ENCODE measurements at regions not wholly inside any gene's neighbourhood (a gene's known extent, or its start where the extent isn't known, plus 50 kb on each side); places are given as distances from the start of the nearest gene placed in this dataset.
"Not testable (repeated sequence)": the region's sequence is repeated elsewhere in the genome, so short reads cannot be mapped to it uniquely, and the experiment has no call there.

DNA sequence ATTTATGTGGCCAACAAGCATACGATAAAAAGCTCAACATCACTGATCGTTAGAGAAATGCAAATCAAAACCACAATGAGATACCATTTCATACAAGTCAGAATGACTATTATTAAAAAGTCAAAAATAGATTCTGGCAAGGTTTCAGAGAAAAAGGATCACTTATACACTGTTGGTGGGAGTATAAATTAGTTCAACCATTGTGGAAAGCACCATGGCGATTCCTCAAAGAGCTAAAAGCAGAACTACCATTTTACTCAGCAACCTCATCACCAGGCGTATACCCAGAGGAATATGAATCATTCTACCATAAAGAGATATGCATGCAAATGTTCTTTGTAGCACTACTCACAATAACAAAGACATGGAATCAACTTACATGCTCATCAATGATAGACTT lies 478.7 kb upstream of the GALNTL6 start:
- Histone ChIP-seq H4K20me1 (ENCODE audit: insufficient read depth, low read length) (no peaks in the 10 kb centered on the region), H3K4me1 (ENCODE audit: insufficient read depth, low read length) (no peaks in the 10 kb centered on the region), H3K9ac (ENCODE audit: low read length) (no peak overlapping the region), H3K36me3 (ENCODE audit: insufficient read depth, low read length) (no peaks in the 10 kb centered on the region), H3K9me3 (ENCODE audit: insufficient read depth, low read depth, low read length) (no peaks in the 10 kb centered on the region), H2AFZ (ENCODE audit: low read depth, low read length) (no peak overlapping the region), H3K4me3 (ENCODE audit: insufficient read depth, low read depth, low read length) (no peak overlapping the region), H3K79me2 (ENCODE audit: insufficient read depth, low read length) (no peaks in the 10 kb centered on the region), H3K27ac (ENCODE audit: low read depth, low read length) (no peak overlapping the region), H3K4me2 (ENCODE audit: low read length) (no peak overlapping the region), H3K27me3 (ENCODE audit: insufficient read depth, low read length) (no peaks in the 10 kb centered on the region)
- TF ChIP-seq, protein P1, sequence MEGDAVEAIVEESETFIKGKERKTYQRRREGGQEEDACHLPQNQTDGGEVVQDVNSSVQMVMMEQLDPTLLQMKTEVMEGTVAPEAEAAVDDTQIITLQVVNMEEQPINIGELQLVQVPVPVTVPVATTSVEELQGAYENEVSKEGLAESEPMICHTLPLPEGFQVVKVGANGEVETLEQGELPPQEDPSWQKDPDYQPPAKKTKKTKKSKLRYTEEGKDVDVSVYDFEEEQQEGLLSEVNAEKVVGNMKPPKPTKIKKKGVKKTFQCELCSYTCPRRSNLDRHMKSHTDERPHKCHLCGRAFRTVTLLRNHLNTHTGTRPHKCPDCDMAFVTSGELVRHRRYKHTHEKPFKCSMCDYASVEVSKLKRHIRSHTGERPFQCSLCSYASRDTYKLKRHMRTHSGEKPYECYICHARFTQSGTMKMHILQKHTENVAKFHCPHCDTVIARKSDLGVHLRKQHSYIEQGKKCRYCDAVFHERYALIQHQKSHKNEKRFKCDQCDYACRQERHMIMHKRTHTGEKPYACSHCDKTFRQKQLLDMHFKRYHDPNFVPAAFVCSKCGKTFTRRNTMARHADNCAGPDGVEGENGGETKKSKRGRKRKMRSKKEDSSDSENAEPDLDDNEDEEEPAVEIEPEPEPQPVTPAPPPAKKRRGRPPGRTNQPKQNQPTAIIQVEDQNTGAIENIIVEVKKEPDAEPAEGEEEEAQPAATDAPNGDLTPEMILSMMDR (IDR thresholded peaks at IDR 0.05; ENCODE audit: insufficient read depth, low read depth, low read length), result no peak
- TF ChIP-seq EZH2 (IDR thresholded peaks at IDR 0.05; ENCODE audit: insufficient read depth, low read length), result no peak
- Mint-ChIP-seq H3K4me3 (ENCODE audit: unreplicated experiment) (no peak overlapping the region), H3K27ac (ENCODE audit: unreplicated experiment) (no peak overlapping the region), H3K9me3 (ENCODE audit: unreplicated experiment) (peaks cover 6% of the 10 kb centered on the region), H3K27me3 (ENCODE audit: low read depth, unreplicated experiment) (no peaks in the 10 kb centered on the region), H3K4me1 (ENCODE audit: low read depth, unreplicated experiment) (no peaks in the 10 kb centered on the region), H3K36me3 (ENCODE audit: low read depth, unreplicated experiment) (no peaks in the 10 kb centered on the region)
- FAIRE-seq, result no peak
- DNase-seq (ENCODE audit: low read depth), result no peak

DNA sequence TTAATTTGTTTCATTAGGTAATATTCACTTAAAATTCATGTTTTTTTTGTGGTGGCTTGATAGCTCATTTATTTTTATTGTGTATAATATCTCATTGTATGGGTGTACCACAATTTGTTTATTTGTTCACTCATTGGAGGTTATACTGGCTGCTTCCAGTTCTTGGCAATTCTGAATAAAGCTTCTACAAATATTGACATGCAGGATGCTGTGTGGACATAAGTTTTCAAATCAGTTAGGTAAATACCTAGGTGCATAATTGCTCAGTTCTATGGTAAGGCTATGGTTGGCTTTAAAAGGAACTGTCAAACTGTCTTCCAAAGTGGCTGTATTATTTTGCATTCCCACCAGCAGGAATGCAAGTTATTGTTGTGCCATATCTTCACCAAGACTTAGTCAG lies 504.5 kb upstream of the GALNTL6 start:
- H3K4me2 ChIP-seq (ENCODE audit: low read length), result no peak overlapping the region
- no peaks in the 10 kb centered on the region for H3K4me1 Mint-ChIP-seq (ENCODE audit: low read depth, unreplicated experiment)
- H3K27me3 ChIP-seq (ENCODE audit: insufficient read depth, low read length), result no peaks in the 10 kb centered on the region
- no peak overlapping the region for H3K4me3 ChIP-seq (ENCODE audit: insufficient read depth, low read depth, low read length)
- FAIRE-seq, result no peak
- H3K36me3 Mint-ChIP-seq (ENCODE audit: low read depth, unreplicated experiment), result no peaks in the 10 kb centered on the region
- H3K27me3 Mint-ChIP-seq (ENCODE audit: low read depth, unreplicated experiment), result peaks cover 2% of the 10 kb centered on the region
- no peak overlapping the region for H2AFZ ChIP-seq (ENCODE audit: low read depth, low read length)
- H3K79me2 ChIP-seq (ENCODE audit: insufficient read depth, low read length), result no peaks in the 10 kb centered on the region
- no peak overlapping the region for H3K27ac Mint-ChIP-seq (ENCODE audit: unreplicated experiment)
- DNase-seq (ENCODE audit: low read depth), result no peak
- no peak overlapping the region for H3K9ac ChIP-seq (ENCODE audit: low read length)
- no peaks in the 10 kb centered on the region for H3K4me1 ChIP-seq (ENCODE audit: insufficient read depth, low read length)
- no peaks in the 10 kb centered on the region for H3K36me3 ChIP-seq (ENCODE audit: insufficient read depth, low read length)
- H3K27ac ChIP-seq (ENCODE audit: low read depth, low read length), result no peak overlapping the region
- TF ChIP-seq, protein P1 (IDR thresholded peaks at IDR 0.05; ENCODE audit: insufficient read depth, low read depth, low read length), result no peak
- TF ChIP-seq EZH2 (IDR thresholded peaks at IDR 0.05; ENCODE audit: insufficient read depth, low read length), result no peak
- H3K4me3 Mint-ChIP-seq (ENCODE audit: unreplicated experiment), result no peak overlapping the region
- no peaks in the 10 kb centered on the region for H3K9me3 ChIP-seq (ENCODE audit: insufficient read depth, low read depth, low read length)
- no peaks in the 10 kb centered on the region for H4K20me1 ChIP-seq (ENCODE audit: insufficient read depth, low read length)
- H3K9me3 Mint-ChIP-seq (ENCODE audit: unreplicated experiment), result no peaks in the 10 kb centered on the region

DNA sequence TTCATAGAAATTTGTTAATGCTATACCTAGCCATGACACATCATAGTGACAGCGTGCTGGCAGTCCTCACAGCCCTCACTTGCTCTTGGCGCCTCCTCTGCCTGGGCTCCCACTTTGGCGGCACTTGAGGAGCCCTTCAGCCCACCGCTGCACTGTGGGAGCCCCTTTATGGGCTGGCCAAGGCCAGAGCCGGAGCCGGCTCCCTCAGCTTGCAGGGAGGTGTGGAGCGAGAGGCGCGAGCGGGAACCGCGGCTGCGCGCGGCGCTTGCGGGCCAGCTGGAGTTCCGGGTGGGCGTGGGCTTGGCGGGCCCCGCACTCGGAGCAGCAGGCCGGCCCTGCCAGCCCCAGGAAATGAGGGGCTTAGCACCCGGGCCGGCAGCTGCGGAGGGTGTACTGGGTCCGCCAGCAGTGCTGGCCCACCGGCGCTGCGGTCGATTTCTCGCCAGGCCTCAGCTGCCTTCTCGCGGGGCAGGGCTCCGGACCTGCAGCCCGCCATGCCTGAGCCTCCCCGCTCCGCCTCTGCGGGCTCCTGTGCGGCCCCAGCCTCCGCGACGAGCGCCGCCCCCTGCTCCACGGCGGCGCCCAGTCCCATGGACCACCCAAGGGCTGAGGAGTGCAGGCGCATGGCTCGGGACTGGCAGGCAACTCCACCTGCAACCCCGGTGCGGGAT lies 515.0 kb upstream of the GALNTL6 start:
- H3K9ac ChIP-seq (ENCODE audit: low read length); H4K20me1 ChIP-seq (ENCODE audit: insufficient read depth, low read length); H3K4me1 ChIP-seq (ENCODE audit: insufficient read depth, low read length); H3K9me3 ChIP-seq (ENCODE audit: insufficient read depth, low read depth, low read length); H3K4me3 ChIP-seq (ENCODE audit: insufficient read depth, low read depth, low read length); H3K9me3 Mint-ChIP-seq (ENCODE audit: unreplicated experiment); H3K27ac ChIP-seq (ENCODE audit: low read depth, low read length); H3K79me2 ChIP-seq (ENCODE audit: insufficient read depth, low read length); H3K36me3 ChIP-seq (ENCODE audit: insufficient read depth, low read length); H3K4me3 Mint-ChIP-seq (ENCODE audit: unreplicated experiment); H3K27me3 Mint-ChIP-seq (ENCODE audit: low read depth, unreplicated experiment); H3K36me3 Mint-ChIP-seq (ENCODE audit: low read depth, unreplicated experiment); H2AFZ ChIP-seq (ENCODE audit: low read depth, low read length); DNase-seq (ENCODE audit: low read depth); H3K27me3 ChIP-seq (ENCODE audit: insufficient read depth, low read length); H3K27ac Mint-ChIP-seq (ENCODE audit: unreplicated experiment); H3K4me2 ChIP-seq (ENCODE audit: low read length); H3K4me1 Mint-ChIP-seq (ENCODE audit: low read depth, unreplicated experiment); FAIRE-seq: not testable (repeated sequence)

All from astrocyte (in vitro differentiated cells and primary cell).